H1 (cell line): ENCODE measurements at regions not wholly inside any gene's neighbourhood (a gene's known extent, or its start where the extent isn't known, plus 50 kb on each side); places are given as distances from the start of the nearest gene placed in this dataset.

ENCODE experiments used
- CTCF ChIA-PET: fragments of 300-600 bp; sonication (Branson Sonifier 250); formaldehyde crosslinking; loops from one replicate; lab custom pipeline; 2021; ENCODE audit not compliant: partially characterized antibody; lab: Charles Lee
- POLR2A ChIA-PET: fragments of 300-600 bp; sonication (Branson Sonifier 250); formaldehyde crosslinking; loops from one replicate; lab custom pipeline; 2021; ENCODE audit warnings: inconsistent platforms; ENCODE audit not compliant: partially characterized antibody; lab: Charles Lee
- DNase-seq, 2 experiments: peaks; one replicate each; pipeline versions ENCODE4 v3.0.0 to v3.0.0-alpha.2; 2010 to 2022; ENCODE audit warnings: low spot score in 2 of 2, low read depth in 1 of 2, mixed read lengths in 1 of 2
- FAIRE-seq: peaks from 2 replicates; lab custom pipeline; 2011; peaks lifted over from hg19 to GRCh38; lab: Jason Lieb, UNC
- H2AFZ ChIP-seq: 2 replicates; pipeline ENCODE4 v1.8.1; 2012; ENCODE audit warnings: low read length, inconsistent platforms
- H2AK5ac ChIP-seq: 2 replicates; pipeline ENCODE4 v1.6.1; 2013; ENCODE audit warnings: low read depth, low read length
- H2BK120ac ChIP-seq: replicated peaks from 2 replicates; pipeline ENCODE3; 2013; ENCODE audit warnings: low read depth, low read length, inconsistent platforms
- H2BK12ac ChIP-seq: 2 replicates; pipeline ENCODE4 v1.6.1; 2013; ENCODE audit warnings: low read depth, low read length
- H2BK15ac ChIP-seq: 2 replicates; pipeline ENCODE4 v1.6.1; 2013; ENCODE audit warnings: low read length
- H2BK20ac ChIP-seq: 2 replicates; pipeline ENCODE4 v1.6.1; 2013; ENCODE audit warnings: low read length
- H2BK5ac ChIP-seq: 2 replicates; pipeline ENCODE4 v1.6.1; 2013; ENCODE audit warnings: low read depth, low read length
- H3K14ac ChIP-seq: 2 replicates; pipeline ENCODE4 v1.6.1; 2013; ENCODE audit warnings: inconsistent platforms; ENCODE audit not compliant: insufficient read length
- H3K18ac ChIP-seq: 2 replicates; pipeline ENCODE4 v1.6.1; 2013; ENCODE audit warnings: low read length; ENCODE audit errors: extremely low read depth
- H3K23ac ChIP-seq: 2 replicates; pipeline ENCODE4 v1.6.1; 2013; ENCODE audit warnings: inconsistent platforms; ENCODE audit not compliant: insufficient read length
- H3K23me2 ChIP-seq: 2 replicates; pipeline ENCODE4 v1.6.1; 2013; ENCODE audit warnings: low read depth, low read length
- H3K27ac ChIP-seq: 2 replicates; pipeline ENCODE4 v1.6.1; 2011; ENCODE audit warnings: low read depth, low read length, inconsistent platforms
- H3K27me3 ChIP-seq, 4 experiments: replicated peaks in 1 of 4; 1 replicate in 1 of 4; 2 replicates in 3 of 4; pipeline versions ENCODE4 v1.6.1 to v1.8.1; 2011 to 2013; ENCODE audit warnings: low read length in 3 of 4, mild to moderate bottlenecking in 3 of 4, inconsistent platforms in 2 of 4, mixed read lengths in 2 of 4, moderate library complexity in 1 of 4; ENCODE audit not compliant: control insufficient read depth in 3 of 4, insufficient read depth in 3 of 4; ENCODE audit errors: extremely low read depth in 1 of 4
- H3K36me3 ChIP-seq, 4 experiments: 2 replicates each; pipeline versions ENCODE4 v1.6.1 to v1.8.1; 2011 to 2013; ENCODE audit warnings: mild to moderate bottlenecking in 4 of 4, low read length in 3 of 4, moderate library complexity in 2 of 4, control low read depth in 1 of 4, inconsistent platforms in 1 of 4; ENCODE audit not compliant: insufficient read depth in 4 of 4, control insufficient read depth in 2 of 4
- H3K4ac ChIP-seq: replicated peaks from 2 replicates; pipeline ENCODE3; 2013; ENCODE audit warnings: low read length, low read depth, mixed read lengths, inconsistent platforms; ENCODE audit not compliant: insufficient read length
- H3K4me1 ChIP-seq, 4 experiments: replicated peaks in 1 of 4; 1 replicate in 1 of 4; 2 replicates in 3 of 4; pipeline versions ENCODE4 v1.6.1 to v1.8.1; 2011 to 2013; ENCODE audit warnings: low read length in 3 of 4, inconsistent platforms in 2 of 4, mixed read lengths in 1 of 4; ENCODE audit not compliant: insufficient read depth in 4 of 4, control insufficient read depth in 3 of 4
- H3K4me2 ChIP-seq, 2 experiments: 2 replicates each; pipeline versions ENCODE4 v1.6.1 to v1.8.1; 2011 to 2013; ENCODE audit warnings: low read depth in 2 of 2, low read length in 2 of 2, control low read depth in 1 of 2, inconsistent platforms in 1 of 2, mild to moderate bottlenecking in 1 of 2; ENCODE audit not compliant: insufficient read depth in 1 of 2
- H3K4me3 ChIP-seq, 4 experiments: fragments of 200-600, 300-600 bp in 1 of 4; sonication (generic), shearing (Covaris generic), sonication (Bioruptor Twin) in 1 of 4; 2 replicates each; pipeline versions ENCODE4 v1.5.1 to v1.8.1; 2011 to 2016; ENCODE audit warnings: low read length in 4 of 4, low read depth in 3 of 4, control low read depth in 2 of 4, inconsistent platforms in 2 of 4, mild to moderate bottlenecking in 2 of 4, mixed read lengths in 1 of 4, moderate library complexity in 1 of 4; ENCODE audit not compliant: insufficient read depth in 2 of 4; ENCODE audit errors: extremely low read depth in 1 of 4
- H3K56ac ChIP-seq: replicated peaks from 2 replicates; pipeline ENCODE3; 2013; ENCODE audit warnings: low read depth, mild to moderate bottlenecking, mixed read lengths, low read length, inconsistent platforms; ENCODE audit not compliant: insufficient read length
- H3K79me1 ChIP-seq: 2 replicates; pipeline ENCODE4 v1.6.1; 2013; ENCODE audit warnings: low read depth, low read length, control low read depth
- H3K79me2 ChIP-seq, 2 experiments: 2 replicates each; pipeline versions ENCODE4 v1.6.1 to v1.8.1; 2012 to 2013; ENCODE audit warnings: low read length in 2 of 2, mild to moderate bottlenecking in 2 of 2, inconsistent platforms in 1 of 2; ENCODE audit not compliant: insufficient read depth in 2 of 2, control insufficient read depth in 1 of 2
- H3K9ac ChIP-seq, 4 experiments: replicated peaks in 1 of 4; 1 replicate in 1 of 4; 2 replicates in 3 of 4; pipeline versions ENCODE4 v1.6.1 to v1.8.1; 2011 to 2013; ENCODE audit warnings: low read depth in 3 of 4, low read length in 3 of 4, control low read depth in 2 of 4, mild to moderate bottlenecking in 2 of 4, moderate library complexity in 2 of 4, inconsistent platforms in 1 of 4; ENCODE audit errors: extremely low read depth in 1 of 4
- H3K9me3 ChIP-seq, 2 experiments: 2 replicates each; pipeline versions ENCODE4 v1.6.1 to v1.8.1; 2012 to 2013; ENCODE audit warnings: mild to moderate bottlenecking in 2 of 2, moderate library complexity in 2 of 2, control low read depth in 1 of 2, inconsistent platforms in 1 of 2, low read depth in 1 of 2, low read length in 1 of 2, mixed read lengths in 1 of 2; ENCODE audit not compliant: insufficient read depth in 2 of 2
- H4K20me1 ChIP-seq, 2 experiments: replicated peaks in 1 of 2; 2 replicates each; pipeline versions ENCODE3 to v1.8.1; 2011 to 2013; ENCODE audit warnings: inconsistent platforms in 2 of 2, low read length in 2 of 2, mild to moderate bottlenecking in 1 of 2; ENCODE audit not compliant: insufficient read depth in 2 of 2, control insufficient read depth in 1 of 2
- H4K5ac ChIP-seq: 2 replicates; pipeline ENCODE4 v1.6.1; 2013; ENCODE audit warnings: low read length, low read depth, mixed read lengths, inconsistent platforms; ENCODE audit not compliant: insufficient read length
- H4K8ac ChIP-seq: 2 replicates; pipeline ENCODE4 v1.8.0; 2013; ENCODE audit warnings: mild to moderate bottlenecking, moderate library complexity, low read length, inconsistent platforms; ENCODE audit not compliant: insufficient read depth; ENCODE audit errors: extremely low read depth
- H4K91ac ChIP-seq: replicated peaks from 2 replicates; pipeline ENCODE3; 2013; ENCODE audit warnings: low read length, mixed read lengths, inconsistent platforms; ENCODE audit not compliant: insufficient read length
- CEBPB ChIP-seq: IDR thresholded peaks from 2 replicates; pipeline ENCODE4 v1.6.1; 2012; ENCODE audit warnings: low read depth, low read length
- CTBP2 ChIP-seq: IDR thresholded peaks from 2 replicates; pipeline ENCODE4 v1.7.0; 2011; ENCODE audit warnings: borderline replicate concordance, mild to moderate bottlenecking, moderate library complexity, mixed read lengths, low read length; ENCODE audit not compliant: insufficient read depth, insufficient read length
- E2F6 ChIP-seq: IDR thresholded peaks from 2 replicates; pipeline ENCODE4 v1.6.1; 2012; ENCODE audit warnings: inconsistent platforms
- EGR1 ChIP-seq: IDR thresholded peaks from 2 replicates; pipeline ENCODE4 v1.6.1; 2011; ENCODE audit warnings: low read depth, low read length, borderline replicate concordance
- KDM4A ChIP-seq: IDR thresholded peaks from one replicate; pipeline ENCODE4 v1.7.1; 2012; ENCODE audit warnings: low read depth, mild to moderate bottlenecking, moderate library complexity, low read length, inconsistent platforms; ENCODE audit not compliant: severe bottlenecking
- MAFK ChIP-seq: IDR thresholded peaks from 2 replicates; pipeline ENCODE4 v1.6.1; 2012; ENCODE audit warnings: low read depth, mild to moderate bottlenecking, improper control_type of control experiment, low read length
- NANOG ChIP-seq: IDR thresholded peaks from 2 replicates; pipeline ENCODE4 v1.6.1; 2011; ENCODE audit warnings: low read length, low read depth, mild to moderate bottlenecking, inconsistent platforms; ENCODE audit not compliant: insufficient read depth, poor library complexity, severe bottlenecking
- NRF1 ChIP-seq: IDR thresholded peaks from 2 replicates; pipeline ENCODE4 v1.6.1; 2011; ENCODE audit warnings: mild to moderate bottlenecking, low read depth, low read length, improper control_type of control experiment
- POLR2A ChIP-seq, 2 experiments: IDR thresholded peaks; 1 replicate in 1 of 2; 2 replicates in 1 of 2; pipeline ENCODE4 v1.6.1; 2011; ENCODE audit warnings: low read depth in 2 of 2, low read length in 2 of 2, mild to moderate bottlenecking in 2 of 2; ENCODE audit errors: control extremely low read depth in 1 of 2
- RAD21 ChIP-seq, 2 experiments: IDR thresholded peaks in 1 of 2; conservative IDR thresholded peaks in 1 of 2; 2 replicates each; pipeline ENCODE4 v1.6.1; 2011; ENCODE audit warnings: low read depth in 2 of 2, low read length in 2 of 2, improper control_type of control experiment in 1 of 2, inconsistent platforms in 1 of 2, mild to moderate bottlenecking in 1 of 2, moderate library complexity in 1 of 2
- SIRT6 ChIP-seq: IDR thresholded peaks from one replicate; pipeline ENCODE4 v1.7.1; 2012; ENCODE audit warnings: low read length, inconsistent platforms
- SUZ12 ChIP-seq: fragments of 200-600 bp; sonication (generic); IDR thresholded peaks from 2 replicates; pipeline ENCODE4 v1.6.1; 2012; ENCODE audit warnings: mild to moderate bottlenecking, inconsistent platforms, low read length, moderate library complexity, mixed read lengths
- WGBS, 2 experiments: shearing (Covaris generic) in 1 of 2; methylation state at CpG; one replicate each; pipeline versions ENCODE4 v1.1.6 to v1.1.7; 2013 to 2015; ENCODE audit warnings: low lambda C conversion rate in 2 of 2, mixed read lengths in 2 of 2, inconsistent platforms in 1 of 2, low coverage in 1 of 2, missing lambda C conversion rate in 1 of 2; ENCODE audit not compliant: insufficient replicate concordance in 2 of 2, insufficient coverage in 1 of 2, insufficient read length in 1 of 2; ENCODE audit errors: extremely low coverage in 1 of 2, missing lambda C conversion rate in 1 of 2; 5-methylcytosine and 5-hydroxymethylcytosine counted together

GRCh38 chr10:37488792-37489657, 363.6 kb downstream of the ANKRD30A start:
- Histone ChIP-seq H2AFZ (no peak overlapping the region), H3K79me2 (no peaks in the 10 kb centered on the region), H2BK15ac (no peak overlapping the region), H2BK5ac (no peak overlapping the region), H4K91ac (no peak overlapping the region), H3K4me2 (no peak overlapping the region), H4K20me1 (no peaks in the 10 kb centered on the region), H4K5ac (no peak overlapping the region), H3K9ac (no peak overlapping the region), H2BK20ac (no peak overlapping the region), H3K4me3 (no peak overlapping the region), H2BK120ac (no peak overlapping the region), H3K18ac (no peak overlapping the region), H2BK12ac (no peak overlapping the region), H3K4me1 (no peaks in the 10 kb centered on the region), H2AK5ac (no peak overlapping the region), H3K4ac (no peak overlapping the region), H4K8ac (no peak overlapping the region), H3K9me3 (peaks cover 56 to 91% of the 10 kb centered on the region in 2 experiments), H3K23ac (no peak overlapping the region), H3K79me1 (no peaks in the 10 kb centered on the region), H3K56ac (no peak overlapping the region), H3K23me2 (no peaks in the 10 kb centered on the region; the same call in 1 of the 2 replicates), H3K14ac (no peak overlapping the region), H3K27ac (no peak overlapping the region), H3K27me3 (no peaks in the 10 kb centered on the region), H3K36me3 (no peaks in the 10 kb centered on the region)
- no peak for FAIRE-seq
- POLR2A ChIA-PET = no interaction called here
- TF ChIP-seq SIRT6 (no peak), NRF1 (no peak), SUZ12 (no peak), EGR1 (no peak), CEBPB (no peak), E2F6 (no peak), KDM4A (no peak), MAFK (no peak), CTBP2 (no peak), RAD21 (IDR thresholded peaks at IDR 0.05 in 1 of 2, conservative IDR thresholded peaks at IDR 0.05 in 1 of 2; ENCODE audit: low read depth in 2 of 2, low read length in 2 of 2) (no peak), NANOG (no peak), POLR2A (IDR thresholded peaks at IDR 0.05; ENCODE audit: control extremely low read depth in 1 of 2, low read depth in 2 of 2, low read length in 2 of 2) (no peak)
- CTCF ChIA-PET = no interaction called here
- whole genome bisulfite sequencing, 2 experiments = 86% methylated on average over 7 of the region's 10 CpGs; no CpG with 5 or more reads in 1 of the 2 experiments
- DNase-seq = no peak
